ENCODE measurements at regions not wholly inside any gene's neighbourhood (a gene's known extent, or its start where the extent isn't known, plus 50 kb on each side); places are given as distances from the start of the nearest gene placed in this dataset.
A peak's percentile ranks its signal among the peaks of the same experiment; 100 is the strongest.
"Not testable (repeated sequence)": the region's sequence is repeated elsewhere in the genome, so short reads cannot be mapped to it uniquely, and the experiment has no call there.

GRCh38 chr2:94576486-94576885 is 294.7 kb upstream of the TEKT4 start:
- H3K9me3 ChIP-seq; intact Hi-C loops (cut with DNase I); H3K4me3 ChIP-seq; H3K27me3 ChIP-seq; DNase-seq (ENCODE audit: low spot score in 2 of 2); H3K36me3 ChIP-seq; H3K27ac ChIP-seq; H3K4me1 ChIP-seq: not testable (repeated sequence)

- H3K27ac ChIP-seq; H3K4me1 ChIP-seq; H3K9me3 ChIP-seq; H3K4me3 ChIP-seq; intact Hi-C loops (cut with DNase I); H3K27me3 ChIP-seq; DNase-seq (ENCODE audit: low spot score in 2 of 2); H3K36me3 ChIP-seq: not testable (repeated sequence)
These were observed 294.1 kb upstream of the TEKT4 start for GRCh38 chr2:94577160-94577559.

DNA sequence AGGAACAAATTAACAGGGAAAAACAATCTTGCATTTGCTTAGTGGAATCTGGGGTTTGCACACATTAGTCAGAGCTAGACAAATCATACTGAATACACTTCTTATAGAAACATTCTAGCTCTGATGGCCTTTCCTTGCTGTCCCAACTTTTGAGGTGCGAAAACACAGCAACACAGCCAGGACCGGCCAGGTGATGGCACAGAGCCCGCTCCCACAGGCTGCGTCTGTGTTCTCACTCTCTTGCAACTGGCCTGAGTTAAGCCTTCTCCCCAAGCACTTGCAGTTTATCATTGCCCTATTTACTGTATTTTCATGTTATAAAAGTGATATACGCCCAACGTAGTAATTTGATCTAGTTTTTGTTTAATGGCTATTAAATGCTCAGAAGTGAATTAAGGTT is 292.0 kb upstream of the TEKT4 start:
- H3K27me3 ChIP-seq; intact Hi-C loops (cut with DNase I); H3K4me1 ChIP-seq; H3K36me3 ChIP-seq; H3K9me3 ChIP-seq; H3K4me3 ChIP-seq; H3K27ac ChIP-seq; DNase-seq (ENCODE audit: low spot score in 2 of 2): not testable (repeated sequence)

DNA sequence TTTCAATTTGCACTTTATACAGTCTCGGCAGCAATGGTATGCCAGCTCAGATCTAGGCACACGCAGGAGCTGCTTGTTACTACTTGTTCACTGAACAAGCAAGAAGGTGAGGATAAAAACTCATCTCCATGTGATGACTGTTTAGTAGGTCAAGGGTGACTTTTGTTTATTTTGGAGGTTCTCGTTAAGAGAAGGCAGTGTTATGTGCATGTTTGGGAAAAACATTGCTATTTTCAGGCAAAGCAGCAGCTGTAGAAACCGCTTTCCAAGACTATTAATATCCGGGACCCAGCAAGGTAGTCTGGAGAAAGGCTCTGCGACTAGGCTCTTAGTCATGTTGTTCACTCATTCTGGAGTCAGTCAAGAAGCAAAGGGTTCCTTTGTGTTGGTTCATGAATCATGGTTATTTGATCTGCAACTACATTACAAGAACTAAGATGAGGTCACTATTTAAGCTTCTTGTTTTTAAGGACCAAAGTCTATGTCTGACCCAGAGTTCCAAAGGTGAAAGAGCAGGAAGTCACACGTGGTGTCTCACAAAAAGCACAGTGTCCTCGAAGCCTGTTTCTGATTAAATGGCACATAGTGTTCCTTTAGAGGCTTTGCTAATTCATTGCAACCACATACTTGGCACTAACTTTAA is 288.0 kb upstream of the TEKT4 start:
- DNase-seq (ENCODE audit: low spot score in 2 of 2); intact Hi-C loops (cut with DNase I); H3K4me1 ChIP-seq: not testable (repeated sequence)

GRCh38 chr2:94584569-94584968 is 286.7 kb upstream of the TEKT4 start:
- H3K4me1 ChIP-seq; H3K36me3 ChIP-seq; H3K27me3 ChIP-seq; H3K9me3 ChIP-seq; intact Hi-C loops (cut with DNase I); H3K27ac ChIP-seq; DNase-seq (ENCODE audit: low spot score in 2 of 2); H3K4me3 ChIP-seq: not testable (repeated sequence)

More for the DNA sequence above, 288.0 kb upstream of the TEKT4 start:
- not testable (repeated sequence) for H3K27me3 ChIP-seq, H3K9me3 ChIP-seq, H3K27ac ChIP-seq, H3K4me3 ChIP-seq, H3K36me3 ChIP-seq

DNA sequence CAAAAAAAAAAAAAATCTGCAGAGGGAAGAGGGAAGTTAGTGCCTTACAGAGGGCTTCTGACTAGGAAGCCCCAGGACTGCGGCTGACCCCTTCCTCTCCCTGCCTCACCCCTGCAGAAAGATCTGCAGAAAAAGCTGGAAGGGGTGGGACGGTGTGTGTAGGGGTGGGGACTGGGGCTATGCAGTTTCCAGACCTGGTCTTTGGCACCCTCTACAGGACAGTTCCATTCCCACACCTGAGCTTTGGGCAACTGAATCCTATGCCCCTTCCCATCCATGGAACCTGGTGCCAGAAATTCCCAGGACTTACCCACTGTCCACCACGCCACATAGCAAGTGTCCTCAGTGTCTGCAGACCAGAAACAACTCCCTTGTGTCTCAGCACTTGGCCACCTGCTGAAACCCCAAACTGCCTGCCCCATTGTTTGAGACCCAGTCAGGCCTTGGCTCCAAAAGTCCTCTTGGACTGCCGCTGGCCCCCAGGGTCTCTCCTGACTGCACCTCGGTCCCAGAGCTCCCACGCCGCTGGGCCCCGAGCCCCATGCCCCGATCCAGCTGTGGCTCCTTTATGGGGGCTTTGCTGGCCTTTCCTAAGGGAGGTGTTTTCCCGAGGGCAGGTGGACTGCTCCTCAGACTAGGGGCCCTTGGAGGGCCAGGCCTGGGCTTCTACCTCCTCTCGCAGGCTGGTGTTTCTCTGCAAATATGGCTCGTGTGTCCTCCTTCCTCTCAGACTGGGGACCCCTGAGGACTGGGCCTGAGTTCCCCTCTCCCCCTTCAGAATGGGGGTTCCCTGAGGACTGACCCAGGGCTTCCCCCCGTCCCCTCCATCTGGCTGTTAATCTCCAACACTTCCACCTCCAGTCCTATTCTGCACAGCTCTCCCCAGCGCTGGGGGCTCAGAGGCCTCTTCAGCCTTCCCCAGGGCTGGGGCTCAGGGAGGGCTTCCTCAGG is 284.9 kb upstream of the TEKT4 start:
- peak in 2 of 3 experiments; percentile 28 to 54 for TF ChIP-seq CTCF (IDR thresholded peaks at IDR 0.05)
- H3K4me3 ChIP-seq; H3K27me3 ChIP-seq; DNase-seq (ENCODE audit: low spot score in 2 of 2); H3K27ac ChIP-seq; H3K4me1 ChIP-seq; H3K36me3 ChIP-seq; intact Hi-C loops (cut with DNase I); H3K9me3 ChIP-seq: not testable (repeated sequence)

- H3K36me3 ChIP-seq; H3K27me3 ChIP-seq; intact Hi-C loops (cut with DNase I); H3K9me3 ChIP-seq; H3K4me1 ChIP-seq; DNase-seq (ENCODE audit: low spot score in 2 of 2); H3K4me3 ChIP-seq; H3K27ac ChIP-seq: not testable (repeated sequence)
These were observed 284.2 kb upstream of the TEKT4 start for GRCh38 chr2:94587042-94587441.

GRCh38 chr2:94594019-94594836 is 277.0 kb upstream of the TEKT4 start:
- H3K4me1 ChIP-seq; H3K36me3 ChIP-seq; H3K27ac ChIP-seq; H3K9me3 ChIP-seq; DNase-seq (ENCODE audit: low spot score in 2 of 2); H3K4me3 ChIP-seq; intact Hi-C loops (cut with DNase I); H3K27me3 ChIP-seq: not testable (repeated sequence)

GRCh38 chr2:94595956-94596355 is 275.3 kb upstream of the TEKT4 start:
- DNase-seq (ENCODE audit: low spot score in 2 of 2); intact Hi-C loops (cut with DNase I); H3K4me3 ChIP-seq; H3K9me3 ChIP-seq; H3K27me3 ChIP-seq; H3K27ac ChIP-seq; H3K36me3 ChIP-seq; H3K4me1 ChIP-seq: not testable (repeated sequence)

DNA sequence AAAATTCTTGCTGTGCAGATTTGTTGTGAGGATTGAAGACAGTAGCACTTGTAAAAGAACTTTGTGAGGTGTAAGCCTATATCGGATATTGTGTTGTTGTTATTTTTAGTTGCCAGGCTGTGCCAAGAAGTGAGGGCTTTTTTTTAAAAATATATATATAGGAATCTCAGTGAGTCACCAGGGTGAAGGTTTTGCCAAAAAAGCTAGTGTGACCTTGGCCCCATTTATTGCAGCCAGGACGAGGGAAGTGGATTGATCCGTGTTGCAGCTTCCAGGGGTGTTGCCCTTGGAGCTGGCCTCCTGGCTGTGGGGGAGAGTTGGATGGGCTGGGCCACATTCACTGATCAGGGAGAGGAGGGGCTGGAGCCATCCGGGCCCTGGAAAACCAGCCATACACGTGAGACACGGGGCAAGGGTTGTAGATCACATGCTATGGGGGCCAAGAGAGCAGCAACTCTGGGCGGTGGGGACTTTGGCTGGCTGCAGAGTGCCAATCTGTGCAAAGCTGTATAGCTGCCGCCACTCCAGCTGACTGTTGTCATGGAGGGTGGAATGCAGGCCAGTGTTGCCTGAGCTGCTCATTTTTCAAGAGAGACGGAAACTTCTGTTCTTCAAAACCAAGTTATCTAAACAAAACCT is 273.0 kb upstream of the TEKT4 start:
- H3K36me3 ChIP-seq; H3K4me3 ChIP-seq; H3K27ac ChIP-seq; H3K27me3 ChIP-seq; intact Hi-C loops (cut with DNase I); DNase-seq (ENCODE audit: low spot score in 2 of 2); H3K9me3 ChIP-seq; H3K4me1 ChIP-seq: not testable (repeated sequence)

GRCh38 chr2:94600929-94601328 is 270.3 kb upstream of the TEKT4 start:
- H3K4me1 ChIP-seq; H3K9me3 ChIP-seq; intact Hi-C loops (cut with DNase I); H3K27ac ChIP-seq; H3K4me3 ChIP-seq; DNase-seq (ENCODE audit: low spot score in 2 of 2); H3K27me3 ChIP-seq; H3K36me3 ChIP-seq: not testable (repeated sequence)

All from ascending aorta (tissue), 2 donors.